Type B pancreatic cell (in vitro differentiated cells): ENCODE measurements at regions not wholly inside any gene's neighbourhood (a gene's known extent, or its start where the extent isn't known, plus 50 kb on each side); places are given as distances from the start of the nearest gene placed in this dataset.
"Not testable (repeated sequence)": the region's sequence is repeated elsewhere in the genome, so short reads cannot be mapped to it uniquely, and the experiment has no call there.

ENCODE experiments used
- DNase-seq: peaks from one replicate; pipeline ENCODE4 v3.0.0; 2021; ENCODE audit warnings: mixed read lengths; ENCODE audit not compliant: unreplicated experiment; ENCODE audit errors: extremely low spot score
- H3K27ac Mint-ChIP-seq: 2 replicates; pipeline ENCODE4 v1.8.0; 2021; ENCODE audit warnings: mild to moderate bottlenecking, mixed read lengths
- H3K27me3 Mint-ChIP-seq: 2 replicates; pipeline ENCODE4 v1.8.0; 2021; ENCODE audit warnings: mixed read lengths
- H3K36me3 Mint-ChIP-seq: 2 replicates; pipeline ENCODE4 v1.8.0; 2021; ENCODE audit warnings: mixed read lengths
- H3K4me1 Mint-ChIP-seq: one replicate; pipeline ENCODE4 v1.8.0; 2021; ENCODE audit warnings: mixed read lengths; ENCODE audit not compliant: unreplicated experiment
- H3K4me3 Mint-ChIP-seq: 2 replicates; pipeline ENCODE4 v1.8.0; 2021; ENCODE audit warnings: mild to moderate bottlenecking, mixed read lengths
- H3K9me3 Mint-ChIP-seq: 2 replicates; pipeline ENCODE4 v1.8.0; 2021; ENCODE audit warnings: mixed read lengths
- CTCF ChIP-seq: fragments of 200-600 bp; sonication (generic); conservative IDR thresholded peaks from 2 replicates; pipeline ENCODE4 v1.5.0; 2021; ENCODE audit warnings: antibody characterized with exemption, mild to moderate bottlenecking

DNA sequence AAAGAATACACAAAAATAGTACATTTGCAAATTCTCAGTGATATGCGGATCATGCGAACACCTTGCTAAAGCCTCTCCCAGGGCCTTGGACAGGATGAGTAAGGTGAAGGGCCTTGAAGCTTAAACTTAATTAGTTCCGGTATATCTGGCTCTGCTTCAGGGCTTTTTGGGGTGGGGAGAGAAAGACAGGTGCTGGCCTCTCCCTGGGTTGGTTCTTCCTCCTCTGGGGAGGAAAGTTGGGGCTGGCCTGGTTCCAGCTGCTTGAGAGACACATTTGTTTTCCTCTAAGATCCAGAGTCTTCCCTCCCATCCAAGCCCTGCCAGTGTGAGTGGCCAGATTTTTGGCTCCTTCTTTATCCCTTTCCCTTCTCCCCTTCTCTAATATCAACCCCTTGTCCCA lies 64.7 kb upstream of the EPHB3 start:
- DNase-seq: no peak
- Mint-ChIP-seq H3K9me3 (no peaks in the 10 kb centered on the region), H3K4me1 (peaks cover 16% of the 10 kb centered on the region), H3K27ac (peak overlapping the region; percentile 1), H3K36me3 (no peaks in the 10 kb centered on the region), H3K4me3 (peak overlapping the region; percentile 60), H3K27me3 (peaks cover 32% of the 10 kb centered on the region)
- TF ChIP-seq CTCF: no peak

DNA sequence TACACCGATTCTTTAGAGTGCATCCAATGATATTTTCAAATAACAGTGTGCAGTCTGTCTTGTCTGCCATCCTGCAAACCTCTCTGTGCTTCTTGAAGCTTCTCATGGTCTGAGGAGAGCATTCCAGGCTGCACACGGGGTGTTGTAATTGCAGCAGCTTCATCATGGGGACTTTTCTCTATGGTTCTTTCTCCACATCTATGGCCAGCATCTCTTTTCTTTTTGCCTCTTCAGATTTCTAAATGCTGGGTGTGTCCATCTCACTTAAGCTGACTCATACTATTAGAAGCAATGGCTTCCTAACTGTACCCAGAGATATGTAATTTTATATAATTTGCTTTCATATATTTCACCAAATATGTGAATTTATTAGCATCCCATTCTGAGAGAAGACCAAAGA lies 63.8 kb upstream of the EPHB3 start:
- H3K9me3 Mint-ChIP-seq: peaks cover 5% of the 10 kb centered on the region
- H3K4me3 Mint-ChIP-seq: peak overlapping the region; percentile 21
- DNase-seq: no peak
- peaks cover 28% of the 10 kb centered on the region for H3K27me3 Mint-ChIP-seq
- peaks cover 3% of the 10 kb centered on the region for H3K36me3 Mint-ChIP-seq
- TF ChIP-seq CTCF: no peak
- H3K27ac Mint-ChIP-seq: peak overlapping the region; percentile 9
- H3K4me1 Mint-ChIP-seq: peaks cover 16% of the 10 kb centered on the region

GRCh38 chr3:184498986-184499606 lies 62.5 kb upstream of the EPHB3 start:
- Mint-ChIP-seq H3K27me3 (peaks cover 15% of the 10 kb centered on the region), H3K27ac (no peak overlapping the region), H3K4me1 (peaks cover 16% of the 10 kb centered on the region), H3K4me3 (no peak overlapping the region), H3K36me3 (peaks cover 3% of the 10 kb centered on the region), H3K9me3 (peaks cover 5% of the 10 kb centered on the region)
- no peak for TF ChIP-seq CTCF
- DNase-seq: no peak

GRCh38 chr3:184500344-184500923 lies 61.2 kb upstream of the EPHB3 start:
- H3K4me1 Mint-ChIP-seq: peaks cover 21% of the 10 kb centered on the region
- H3K36me3 Mint-ChIP-seq: peaks cover 3% of the 10 kb centered on the region
- peak overlapping the region; percentile 48 for H3K27ac Mint-ChIP-seq
- no peak for TF ChIP-seq CTCF
- H3K4me3 Mint-ChIP-seq: peak overlapping the region; percentile 39
- peaks cover 15% of the 10 kb centered on the region for H3K27me3 Mint-ChIP-seq
- no peak for DNase-seq
- peaks cover 5% of the 10 kb centered on the region for H3K9me3 Mint-ChIP-seq

DNA sequence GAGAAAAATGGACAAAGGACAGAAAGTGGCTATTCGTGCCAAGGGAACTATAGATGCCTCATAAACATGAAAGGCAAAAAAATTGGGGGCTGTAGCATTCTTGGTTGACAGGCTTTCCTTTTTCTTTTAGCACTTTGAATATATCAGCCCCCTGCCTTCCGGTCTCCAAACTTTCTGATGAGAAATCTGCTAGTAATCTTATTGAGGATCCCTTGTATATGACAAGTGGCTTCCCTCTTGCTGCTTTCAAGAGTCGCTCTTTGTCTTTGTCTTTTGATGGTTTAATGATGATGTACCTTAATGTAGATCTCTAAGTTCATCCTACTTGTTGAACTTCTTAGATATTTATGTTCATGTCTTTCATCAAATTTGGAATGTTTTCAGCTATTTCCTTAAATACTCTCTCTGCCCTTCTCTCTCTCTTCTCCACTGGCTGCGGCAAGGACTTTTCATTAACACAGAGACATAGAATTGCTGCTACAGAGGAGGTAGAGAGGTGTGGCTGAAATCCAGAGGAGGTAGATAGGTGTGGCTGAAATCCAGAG lies 59.4 kb upstream of the EPHB3 start:
- no peak overlapping the region for H3K27ac Mint-ChIP-seq
- peaks cover 21% of the 10 kb centered on the region for H3K4me1 Mint-ChIP-seq
- peaks cover 26% of the 10 kb centered on the region for H3K27me3 Mint-ChIP-seq
- H3K36me3 Mint-ChIP-seq: peaks cover 3% of the 10 kb centered on the region
- H3K9me3 Mint-ChIP-seq: peaks cover 5% of the 10 kb centered on the region
- H3K4me3 Mint-ChIP-seq: no peak overlapping the region
- no peak for DNase-seq
- TF ChIP-seq CTCF: no peak

- not testable (repeated sequence) for H3K36me3 Mint-ChIP-seq, H3K27ac Mint-ChIP-seq, H3K9me3 Mint-ChIP-seq, DNase-seq, H3K4me3 Mint-ChIP-seq
- Mint-ChIP-seq H3K27me3 (peaks cover 30% of the 10 kb centered on the region), H3K4me1 (peaks cover 21% of the 10 kb centered on the region)
Observed at GRCh38 chr3:184502841-184503240, 58.7 kb upstream of the EPHB3 start.
